Heart left ventricle (tissue), 13 donors: ENCODE measurements at regions not wholly inside any gene's neighbourhood (a gene's known extent, or its start where the extent isn't known, plus 50 kb on each side); places are given as distances from the start of the nearest gene placed in this dataset.

Experiments
- CTCF ChIP-seq, 12 donors: fragments of 200-600 bp; sonication (generic) in 4 of 12; IDR thresholded peaks; one replicate each; pipeline versions ENCODE4 v1.5.0 to v1.8.0; 2018 to 2022; ENCODE audit warnings: antibody characterized with exemption in 12 of 12, mild to moderate bottlenecking in 5 of 12
- POLR2A ChIP-seq, 2 donors: fragments of 450-650 bp; IDR thresholded peaks; one replicate each; pipeline ENCODE4 v1.6.1; 2017; ENCODE audit warnings: antibody characterized with exemption in 2 of 2, mild to moderate bottlenecking in 2 of 2, moderate library complexity in 2 of 2
- donor health status: ischemic (EF 13 %, LVEDD 7.1; RV severe dilation, severe dysfunction).
- donor health status: DM: no; HTN: yes; CAD: no.
- donor health status: DM: no; HTN: no; CAD: no.
- donor health status: ischemic (EF 25% LVEDD 6.9; RV normal size, moderate dysfunction).
- donor health status: ischemic (EF 25% LVEDD 5.7; RV mildly dilated, moderate dysfunction).
- donor health status: ischemic (EF 35%, LVEDD 5.7; RV mildly dilated, moderate dysfunction).
- donor health status: nonischemic (EF 11% LVEDD 7.7; RV severe dilation, severe dysfunction).
- donor health status: DM: yes; HTN: yes; CAD: no.
- donor health status: PGD.
- donor health status: ischemic (EF 29% LVEDD 5.4; RV normal size, mild dysfunction).
- donor health status: nonischemic (EF 23%, LVEDD 6.1; RV moderate dilation, normal function).

- TF ChIP-seq CTCF (IDR thresholded peaks at IDR 0.05): no peak
- TF ChIP-seq POLR2A (IDR thresholded peaks at IDR 0.05): no peak
Observed at GRCh38 chr2:215833531-215834162, 179.7 kb downstream of the MREG start.
